OCI-LY1 (cell line): ENCODE measurements at regions not wholly inside any gene's neighbourhood (a gene's known extent, or its start where the extent isn't known, plus 50 kb on each side); places are given as distances from the start of the nearest gene placed in this dataset.

Experiments used
- H2AFZ ChIP-seq: fragments of 200-600 bp; sonication (generic), shearing (Covaris generic); 2 replicates; pipeline ENCODE4 v1.6.0; 2014; ENCODE audit warnings: antibody characterized with exemption, mild to moderate bottlenecking, low read length
- H3F3A ChIP-seq: fragments of 200-600 bp; sonication (generic), shearing (Covaris generic); 2 replicates; pipeline ENCODE4 v1.6.0; 2014; ENCODE audit warnings: mild to moderate bottlenecking, antibody characterized with exemption, low read length, moderate library complexity; ENCODE audit not compliant: insufficient read depth
- H3K27ac ChIP-seq: fragments of 200-600 bp; sonication (generic); 2 replicates; pipeline ENCODE4 v1.5.1; 2014; ENCODE audit warnings: low read length, mixed run types, mild to moderate bottlenecking, low read depth; ENCODE audit not compliant: poor library complexity, severe bottlenecking
- H3K27me3 ChIP-seq: fragments of 200-600 bp; sonication (generic); 2 replicates; pipeline ENCODE4 v1.6.0; 2014; ENCODE audit warnings: antibody characterized with exemption, mild to moderate bottlenecking, low read length, moderate library complexity; ENCODE audit not compliant: insufficient read depth
- H3K36me3 ChIP-seq: fragments of 200-600 bp; sonication (generic); 2 replicates; pipeline ENCODE4 v1.6.1; 2014; ENCODE audit warnings: mild to moderate bottlenecking, antibody characterized with exemption, low read length, moderate library complexity, mixed read lengths; ENCODE audit not compliant: insufficient read depth
- H3K4me1 ChIP-seq: fragments of 200-600 bp; sonication (generic); 2 replicates; pipeline ENCODE4 v1.5.1; 2014; ENCODE audit warnings: mild to moderate bottlenecking, low read length, moderate library complexity; ENCODE audit not compliant: insufficient read depth, severe bottlenecking
- H3K4me2 ChIP-seq: fragments of 200-600 bp; sonication (generic), shearing (Covaris generic); 2 replicates; pipeline ENCODE4 v1.6.1; 2014; ENCODE audit warnings: low read length
- H3K4me3 ChIP-seq: fragments of 200-600 bp; sonication (generic); 2 replicates; pipeline ENCODE4 v1.5.1; 2014; ENCODE audit warnings: low read length, low read depth, mild to moderate bottlenecking, mixed read lengths; ENCODE audit not compliant: poor library complexity, severe bottlenecking
- H3K79me2 ChIP-seq: fragments of 200-600 bp; shearing (Covaris generic); 2 replicates; pipeline ENCODE4 v1.6.1; 2016; ENCODE audit warnings: mixed run types, low read length, mixed read lengths; ENCODE audit not compliant: insufficient read depth
- H3K9ac ChIP-seq: fragments of 200-600 bp; sonication (generic), shearing (Covaris generic); 2 replicates; pipeline ENCODE4 v1.6.1; 2014; ENCODE audit warnings: mild to moderate bottlenecking, low read length, mixed read lengths
- H3K9me2 ChIP-seq: fragments of 200-600 bp; sonication (generic), shearing (Covaris generic); 2 replicates; pipeline ENCODE4 v1.6.1; 2014; ENCODE audit warnings: low read depth, mild to moderate bottlenecking, low read length, mixed read lengths
- H3K9me3 ChIP-seq: fragments of 200-600 bp; shearing (Covaris generic); 2 replicates; pipeline ENCODE4 v1.6.1; 2014; ENCODE audit warnings: low read length, mixed read lengths
- H4K20me1 ChIP-seq: fragments of 200-600 bp; sonication (generic), shearing (Covaris generic); 2 replicates; pipeline ENCODE4 v1.6.0; 2016; ENCODE audit warnings: mild to moderate bottlenecking, low read length; ENCODE audit not compliant: insufficient read depth
- EZH2 ChIP-seq: fragments of 200-600 bp; sonication (generic), shearing (Covaris generic); IDR thresholded peaks from 2 replicates; pipeline ENCODE4 v1.8.0; 2017; ENCODE audit warnings: borderline replicate concordance, mixed run types, mild to moderate bottlenecking, antibody characterized with exemption, low read length, moderate library complexity, mixed read lengths
- TF ChIP-seq, protein P1 (sequence below): fragments of 200-600 bp; sonication (generic), shearing (Covaris generic); IDR thresholded peaks from 2 replicates; pipeline ENCODE4 v1.5.1; 2017; ENCODE audit warnings: mild to moderate bottlenecking, antibody characterized with exemption, low read length, moderate library complexity, mixed read lengths

DNA sequence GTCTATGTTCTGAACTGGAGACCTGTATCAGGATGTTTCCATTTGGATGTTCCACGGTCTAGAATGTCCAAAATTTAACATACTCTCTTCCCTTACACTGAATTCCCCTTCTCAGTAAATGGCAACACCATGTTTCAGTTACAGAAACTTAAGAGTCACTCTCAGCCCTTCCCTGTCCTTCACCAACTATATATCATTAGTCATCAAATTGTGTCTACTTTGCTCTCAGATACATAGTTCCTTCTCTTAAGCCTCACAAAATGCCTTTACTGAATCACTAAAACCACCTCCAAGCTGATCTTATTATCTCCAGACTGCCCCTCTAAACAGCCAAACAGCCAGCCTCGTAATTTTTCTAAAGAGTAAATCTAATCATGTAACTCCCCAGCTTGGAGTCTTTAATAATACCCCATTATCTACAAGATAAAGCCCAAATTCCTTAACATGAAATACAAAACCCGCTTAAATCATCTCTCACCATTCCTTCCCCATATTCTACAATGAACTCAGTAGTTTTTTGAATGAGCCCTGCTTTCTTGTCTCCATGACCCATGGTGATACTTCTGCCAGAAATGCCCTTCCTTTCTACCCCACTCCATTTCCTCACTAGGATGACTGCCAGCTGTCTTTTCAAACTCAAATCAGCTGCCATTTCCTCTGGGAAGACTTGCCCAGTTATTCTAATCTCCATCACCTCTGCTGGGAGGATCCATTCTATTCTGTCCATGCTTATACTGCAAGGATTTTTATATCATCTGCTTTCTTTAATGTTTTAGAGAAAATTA, 102.7 kb upstream of the ARHGAP42 start:
- Histone ChIP-seq H4K20me1 (no peaks in the 10 kb centered on the region), H3K27me3 (no peaks in the 10 kb centered on the region), H3K36me3 (no peaks in the 10 kb centered on the region), H3K4me3 (no peak overlapping the region), H2AFZ (no peak overlapping the region), H3K79me2 (no peaks in the 10 kb centered on the region), H3K9ac (no peak overlapping the region), H3F3A (no peaks in the 10 kb centered on the region), H3K9me2 (no peaks in the 10 kb centered on the region), H3K9me3 (no peaks in the 10 kb centered on the region), H3K27ac (no peak overlapping the region), H3K4me1 (no peaks in the 10 kb centered on the region), H3K4me2 (no peak overlapping the region)
- no peak for TF ChIP-seq EZH2

DNA sequence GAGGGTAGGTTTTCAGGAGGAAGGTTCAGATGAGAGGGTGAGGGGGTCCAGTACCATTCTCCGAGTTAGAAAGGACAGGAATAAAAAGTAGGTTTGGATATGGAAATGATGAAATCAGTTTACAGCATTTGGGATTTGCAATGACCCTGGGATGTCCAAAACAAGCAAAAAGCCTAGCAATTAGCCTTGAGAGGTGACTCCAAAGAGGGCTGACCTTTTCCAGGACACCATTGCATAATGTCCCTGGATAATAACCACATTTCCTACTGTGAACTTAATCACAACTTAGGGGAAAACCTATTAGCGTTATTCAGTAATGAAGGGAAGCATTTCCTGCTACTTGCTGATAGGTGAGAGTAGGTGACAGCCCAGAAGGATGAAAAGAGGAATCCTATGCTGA, 101.4 kb upstream of the ARHGAP42 start:
- no peak overlapping the region for H3K9ac ChIP-seq
- no peak overlapping the region for H3K4me2 ChIP-seq
- H3K9me2 ChIP-seq, result no peaks in the 10 kb centered on the region

DNA sequence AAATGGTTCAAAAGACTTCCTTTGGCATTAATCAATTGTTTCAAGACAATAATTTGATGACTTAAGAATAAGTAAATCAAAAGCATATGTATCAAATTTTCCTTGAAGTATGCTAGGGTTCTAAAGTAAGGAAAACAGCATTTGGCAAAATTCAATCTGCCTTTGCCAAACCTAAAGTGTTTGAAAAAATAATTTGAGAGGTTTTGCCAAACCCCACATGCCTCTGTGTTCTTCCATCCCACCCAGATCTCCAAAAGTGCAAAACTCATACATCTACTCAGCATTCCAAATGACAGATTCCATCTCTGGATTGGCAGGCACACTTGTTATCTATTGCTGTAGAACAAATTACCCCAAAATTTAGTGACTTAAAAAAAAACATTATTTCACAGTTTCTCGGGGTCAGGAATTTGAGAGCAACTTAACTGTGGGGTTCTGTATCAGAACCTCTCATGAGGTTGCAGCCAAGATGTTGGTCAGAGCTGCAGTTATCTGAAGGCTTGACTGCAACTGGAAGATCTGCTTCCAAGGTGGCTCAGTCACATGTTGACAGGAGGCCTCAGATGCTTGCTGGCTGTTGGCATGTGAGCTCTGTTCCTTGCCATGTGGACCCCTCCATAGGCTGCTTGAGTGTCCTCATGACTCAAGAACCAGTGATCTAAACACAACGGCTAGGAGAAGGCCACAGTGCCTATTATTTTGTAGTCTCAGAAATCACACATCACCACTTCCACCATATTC, 100.6 kb upstream of the ARHGAP42 start:
- Histone ChIP-seq H3K4me3 (no peak overlapping the region), H3K9ac (no peak overlapping the region), H3K9me3 (no peaks in the 10 kb centered on the region), H3K27me3 (no peaks in the 10 kb centered on the region), H3K9me2 (no peaks in the 10 kb centered on the region), H3F3A (no peaks in the 10 kb centered on the region), H3K79me2 (no peaks in the 10 kb centered on the region), H3K4me2 (no peak overlapping the region), H4K20me1 (no peaks in the 10 kb centered on the region), H3K36me3 (no peaks in the 10 kb centered on the region), H3K27ac (no peak overlapping the region), H2AFZ (no peak overlapping the region), H3K4me1 (no peaks in the 10 kb centered on the region)
- no peak for TF ChIP-seq EZH2
- TF ChIP-seq, protein P1, sequence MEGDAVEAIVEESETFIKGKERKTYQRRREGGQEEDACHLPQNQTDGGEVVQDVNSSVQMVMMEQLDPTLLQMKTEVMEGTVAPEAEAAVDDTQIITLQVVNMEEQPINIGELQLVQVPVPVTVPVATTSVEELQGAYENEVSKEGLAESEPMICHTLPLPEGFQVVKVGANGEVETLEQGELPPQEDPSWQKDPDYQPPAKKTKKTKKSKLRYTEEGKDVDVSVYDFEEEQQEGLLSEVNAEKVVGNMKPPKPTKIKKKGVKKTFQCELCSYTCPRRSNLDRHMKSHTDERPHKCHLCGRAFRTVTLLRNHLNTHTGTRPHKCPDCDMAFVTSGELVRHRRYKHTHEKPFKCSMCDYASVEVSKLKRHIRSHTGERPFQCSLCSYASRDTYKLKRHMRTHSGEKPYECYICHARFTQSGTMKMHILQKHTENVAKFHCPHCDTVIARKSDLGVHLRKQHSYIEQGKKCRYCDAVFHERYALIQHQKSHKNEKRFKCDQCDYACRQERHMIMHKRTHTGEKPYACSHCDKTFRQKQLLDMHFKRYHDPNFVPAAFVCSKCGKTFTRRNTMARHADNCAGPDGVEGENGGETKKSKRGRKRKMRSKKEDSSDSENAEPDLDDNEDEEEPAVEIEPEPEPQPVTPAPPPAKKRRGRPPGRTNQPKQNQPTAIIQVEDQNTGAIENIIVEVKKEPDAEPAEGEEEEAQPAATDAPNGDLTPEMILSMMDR, result no peak

More for the DNA sequence above, 101.4 kb upstream of the ARHGAP42 start:
- Histone ChIP-seq H3K79me2 (no peaks in the 10 kb centered on the region), H3K4me3 (no peak overlapping the region), H4K20me1 (no peaks in the 10 kb centered on the region), H3F3A (no peaks in the 10 kb centered on the region), H3K27ac (no peak overlapping the region), H3K27me3 (no peaks in the 10 kb centered on the region), H3K4me1 (no peaks in the 10 kb centered on the region), H3K36me3 (no peaks in the 10 kb centered on the region), H2AFZ (no peak overlapping the region), H3K9me3 (no peaks in the 10 kb centered on the region)
- TF ChIP-seq EZH2, result no peak
- TF ChIP-seq, protein P1, result no peak
